H1 (cell line): ENCODE measurements at regions not wholly inside any gene's neighbourhood (a gene's known extent, or its start where the extent isn't known, plus 50 kb on each side); places are given as distances from the start of the nearest gene placed in this dataset.

ENCODE experiments used
- CTCF ChIA-PET: fragments of 300-600 bp; sonication (Branson Sonifier 250); formaldehyde crosslinking; loops from one replicate; lab custom pipeline; 2021; ENCODE audit not compliant: partially characterized antibody; lab: Charles Lee
- POLR2A ChIA-PET: fragments of 300-600 bp; sonication (Branson Sonifier 250); formaldehyde crosslinking; loops from one replicate; lab custom pipeline; 2021; ENCODE audit warnings: inconsistent platforms; ENCODE audit not compliant: partially characterized antibody; lab: Charles Lee
- DNase-seq, 2 experiments: peaks; one replicate each; pipeline versions ENCODE4 v3.0.0 to v3.0.0-alpha.2; 2010 to 2022; ENCODE audit warnings: low spot score in 2 of 2, low read depth in 1 of 2, mixed read lengths in 1 of 2
- FAIRE-seq: peaks from 2 replicates; lab custom pipeline; 2011; peaks lifted over from hg19 to GRCh38; lab: Jason Lieb, UNC
- H2AFZ ChIP-seq: 2 replicates; pipeline ENCODE4 v1.8.1; 2012; ENCODE audit warnings: low read length, inconsistent platforms
- H2AK5ac ChIP-seq: 2 replicates; pipeline ENCODE4 v1.6.1; 2013; ENCODE audit warnings: low read depth, low read length
- H2BK120ac ChIP-seq: replicated peaks from 2 replicates; pipeline ENCODE3; 2013; ENCODE audit warnings: low read depth, low read length, inconsistent platforms
- H2BK12ac ChIP-seq: 2 replicates; pipeline ENCODE4 v1.6.1; 2013; ENCODE audit warnings: low read depth, low read length
- H2BK15ac ChIP-seq: 2 replicates; pipeline ENCODE4 v1.6.1; 2013; ENCODE audit warnings: low read length
- H2BK20ac ChIP-seq: 2 replicates; pipeline ENCODE4 v1.6.1; 2013; ENCODE audit warnings: low read length
- H2BK5ac ChIP-seq: 2 replicates; pipeline ENCODE4 v1.6.1; 2013; ENCODE audit warnings: low read depth, low read length
- H3K14ac ChIP-seq: 2 replicates; pipeline ENCODE4 v1.6.1; 2013; ENCODE audit warnings: inconsistent platforms; ENCODE audit not compliant: insufficient read length
- H3K18ac ChIP-seq: 2 replicates; pipeline ENCODE4 v1.6.1; 2013; ENCODE audit warnings: low read length; ENCODE audit errors: extremely low read depth
- H3K23ac ChIP-seq: 2 replicates; pipeline ENCODE4 v1.6.1; 2013; ENCODE audit warnings: inconsistent platforms; ENCODE audit not compliant: insufficient read length
- H3K23me2 ChIP-seq: 2 replicates; pipeline ENCODE4 v1.6.1; 2013; ENCODE audit warnings: low read depth, low read length
- H3K27ac ChIP-seq: 2 replicates; pipeline ENCODE4 v1.6.1; 2011; ENCODE audit warnings: low read depth, low read length, inconsistent platforms
- H3K27me3 ChIP-seq, 4 experiments: replicated peaks in 1 of 4; 1 replicate in 1 of 4; 2 replicates in 3 of 4; pipeline versions ENCODE4 v1.6.1 to v1.8.1; 2011 to 2013; ENCODE audit warnings: low read length in 3 of 4, mild to moderate bottlenecking in 3 of 4, inconsistent platforms in 2 of 4, mixed read lengths in 2 of 4, moderate library complexity in 1 of 4; ENCODE audit not compliant: control insufficient read depth in 3 of 4, insufficient read depth in 3 of 4; ENCODE audit errors: extremely low read depth in 1 of 4
- H3K36me3 ChIP-seq, 4 experiments: 2 replicates each; pipeline versions ENCODE4 v1.6.1 to v1.8.1; 2011 to 2013; ENCODE audit warnings: mild to moderate bottlenecking in 4 of 4, low read length in 3 of 4, moderate library complexity in 2 of 4, control low read depth in 1 of 4, inconsistent platforms in 1 of 4; ENCODE audit not compliant: insufficient read depth in 4 of 4, control insufficient read depth in 2 of 4
- H3K4ac ChIP-seq: replicated peaks from 2 replicates; pipeline ENCODE3; 2013; ENCODE audit warnings: low read length, low read depth, mixed read lengths, inconsistent platforms; ENCODE audit not compliant: insufficient read length
- H3K4me1 ChIP-seq, 4 experiments: replicated peaks in 1 of 4; 1 replicate in 1 of 4; 2 replicates in 3 of 4; pipeline versions ENCODE4 v1.6.1 to v1.8.1; 2011 to 2013; ENCODE audit warnings: low read length in 3 of 4, inconsistent platforms in 2 of 4, mixed read lengths in 1 of 4; ENCODE audit not compliant: insufficient read depth in 4 of 4, control insufficient read depth in 3 of 4
- H3K4me2 ChIP-seq, 2 experiments: 2 replicates each; pipeline versions ENCODE4 v1.6.1 to v1.8.1; 2011 to 2013; ENCODE audit warnings: low read depth in 2 of 2, low read length in 2 of 2, control low read depth in 1 of 2, inconsistent platforms in 1 of 2, mild to moderate bottlenecking in 1 of 2; ENCODE audit not compliant: insufficient read depth in 1 of 2
- H3K4me3 ChIP-seq, 4 experiments: fragments of 200-600, 300-600 bp in 1 of 4; sonication (generic), shearing (Covaris generic), sonication (Bioruptor Twin) in 1 of 4; 2 replicates each; pipeline versions ENCODE4 v1.5.1 to v1.8.1; 2011 to 2016; ENCODE audit warnings: low read length in 4 of 4, low read depth in 3 of 4, control low read depth in 2 of 4, inconsistent platforms in 2 of 4, mild to moderate bottlenecking in 2 of 4, mixed read lengths in 1 of 4, moderate library complexity in 1 of 4; ENCODE audit not compliant: insufficient read depth in 2 of 4; ENCODE audit errors: extremely low read depth in 1 of 4
- H3K56ac ChIP-seq: replicated peaks from 2 replicates; pipeline ENCODE3; 2013; ENCODE audit warnings: low read depth, mild to moderate bottlenecking, mixed read lengths, low read length, inconsistent platforms; ENCODE audit not compliant: insufficient read length
- H3K79me1 ChIP-seq: 2 replicates; pipeline ENCODE4 v1.6.1; 2013; ENCODE audit warnings: low read depth, low read length, control low read depth
- H3K79me2 ChIP-seq, 2 experiments: 2 replicates each; pipeline versions ENCODE4 v1.6.1 to v1.8.1; 2012 to 2013; ENCODE audit warnings: low read length in 2 of 2, mild to moderate bottlenecking in 2 of 2, inconsistent platforms in 1 of 2; ENCODE audit not compliant: insufficient read depth in 2 of 2, control insufficient read depth in 1 of 2
- H3K9ac ChIP-seq, 4 experiments: replicated peaks in 1 of 4; 1 replicate in 1 of 4; 2 replicates in 3 of 4; pipeline versions ENCODE4 v1.6.1 to v1.8.1; 2011 to 2013; ENCODE audit warnings: low read depth in 3 of 4, low read length in 3 of 4, control low read depth in 2 of 4, mild to moderate bottlenecking in 2 of 4, moderate library complexity in 2 of 4, inconsistent platforms in 1 of 4; ENCODE audit errors: extremely low read depth in 1 of 4
- H3K9me3 ChIP-seq, 2 experiments: 2 replicates each; pipeline versions ENCODE4 v1.6.1 to v1.8.1; 2012 to 2013; ENCODE audit warnings: mild to moderate bottlenecking in 2 of 2, moderate library complexity in 2 of 2, control low read depth in 1 of 2, inconsistent platforms in 1 of 2, low read depth in 1 of 2, low read length in 1 of 2, mixed read lengths in 1 of 2; ENCODE audit not compliant: insufficient read depth in 2 of 2
- H4K20me1 ChIP-seq, 2 experiments: replicated peaks in 1 of 2; 2 replicates each; pipeline versions ENCODE3 to v1.8.1; 2011 to 2013; ENCODE audit warnings: inconsistent platforms in 2 of 2, low read length in 2 of 2, mild to moderate bottlenecking in 1 of 2; ENCODE audit not compliant: insufficient read depth in 2 of 2, control insufficient read depth in 1 of 2
- H4K5ac ChIP-seq: 2 replicates; pipeline ENCODE4 v1.6.1; 2013; ENCODE audit warnings: low read length, low read depth, mixed read lengths, inconsistent platforms; ENCODE audit not compliant: insufficient read length
- H4K8ac ChIP-seq: 2 replicates; pipeline ENCODE4 v1.8.0; 2013; ENCODE audit warnings: mild to moderate bottlenecking, moderate library complexity, low read length, inconsistent platforms; ENCODE audit not compliant: insufficient read depth; ENCODE audit errors: extremely low read depth
- H4K91ac ChIP-seq: replicated peaks from 2 replicates; pipeline ENCODE3; 2013; ENCODE audit warnings: low read length, mixed read lengths, inconsistent platforms; ENCODE audit not compliant: insufficient read length
- ASH2L ChIP-seq: fragments of 200-600, 300-600 bp; sonication (generic); IDR thresholded peaks from one replicate; pipeline ENCODE4 v1.7.1; 2017; ENCODE audit warnings: low read length
- CHD1 ChIP-seq: IDR thresholded peaks from 2 replicates; pipeline ENCODE4 v1.6.1; 2012; ENCODE audit warnings: low read depth, low read length, improper control_type of control experiment
- CHD2 ChIP-seq: IDR thresholded peaks from 2 replicates; pipeline ENCODE4 v1.6.1; 2012; ENCODE audit warnings: low read length, improper control_type of control experiment
- HDAC6 ChIP-seq: IDR thresholded peaks from one replicate; pipeline ENCODE4 v1.7.1; 2012; ENCODE audit warnings: low read depth, mild to moderate bottlenecking, inconsistent platforms, low read length, moderate library complexity
- RFX5 ChIP-seq: IDR thresholded peaks from 2 replicates; pipeline ENCODE4 v1.6.1; 2011; ENCODE audit warnings: low read depth, low read length, improper control_type of control experiment, borderline replicate concordance
- RXRA ChIP-seq: IDR thresholded peaks from 2 replicates; pipeline ENCODE4 v1.6.1; 2011; ENCODE audit warnings: low read depth, mild to moderate bottlenecking, low read length, moderate library complexity; ENCODE audit not compliant: insufficient read depth
- SAP30 ChIP-seq: fragments of 300-600 bp; sonication (generic); IDR thresholded peaks from 2 replicates; pipeline ENCODE4 v1.7.1; 2012; ENCODE audit warnings: low read length, moderate library complexity, mild to moderate bottlenecking, inconsistent platforms; ENCODE audit not compliant: insufficient read depth, insufficient replicate concordance
- TAF1 ChIP-seq: IDR thresholded peaks from 2 replicates; pipeline ENCODE4 v1.6.1; 2011; ENCODE audit warnings: mild to moderate bottlenecking, low read depth, low read length
- WGBS, 2 experiments: shearing (Covaris generic) in 1 of 2; methylation state at CpG; one replicate each; pipeline versions ENCODE4 v1.1.6 to v1.1.7; 2013 to 2015; ENCODE audit warnings: low lambda C conversion rate in 2 of 2, mixed read lengths in 2 of 2, inconsistent platforms in 1 of 2, low coverage in 1 of 2, missing lambda C conversion rate in 1 of 2; ENCODE audit not compliant: insufficient replicate concordance in 2 of 2, insufficient coverage in 1 of 2, insufficient read length in 1 of 2; ENCODE audit errors: extremely low coverage in 1 of 2, missing lambda C conversion rate in 1 of 2; 5-methylcytosine and 5-hydroxymethylcytosine counted together
- TF ChIP-seq, protein P1 (sequence below), 3 experiments: IDR thresholded peaks; 1 replicate in 2 of 3; 2 replicates in 1 of 3; pipeline versions ENCODE4 v1.5.1 to v1.6.1; 2011; ENCODE audit warnings: low read length in 3 of 3, mild to moderate bottlenecking in 3 of 3, inconsistent platforms in 2 of 3, low read depth in 1 of 3, moderate library complexity in 1 of 3; ENCODE audit not compliant: insufficient read depth in 1 of 3; ENCODE audit errors: control extremely low read depth in 1 of 3

DNA sequence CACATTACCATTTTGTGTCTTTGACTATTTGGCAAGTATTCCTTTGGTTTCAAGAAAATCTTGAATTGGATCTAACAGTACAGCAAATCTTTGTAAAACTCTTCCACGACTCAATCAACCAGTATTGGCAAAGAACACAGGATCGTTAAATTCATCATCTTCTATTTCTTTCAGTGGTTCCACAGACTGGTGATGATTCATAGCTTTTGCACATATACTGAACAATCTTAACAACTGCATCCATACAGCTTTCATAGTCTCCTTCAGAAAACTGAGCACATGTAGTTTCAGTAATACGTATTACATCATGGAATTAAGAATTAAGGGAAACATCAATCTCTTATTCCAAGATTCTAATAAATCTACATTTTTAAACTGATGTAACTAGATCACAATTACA lies 91.6 kb upstream of the LIPC start:
- Histone ChIP-seq H3K79me1 (no peaks in the 10 kb centered on the region), H3K18ac (no peak overlapping the region), H3K4me3 (no peak overlapping the region), H3K23ac (no peak overlapping the region), H4K8ac (no peak overlapping the region), H3K4me1 (peaks cover 0 to 2% (median 0%) of the 10 kb centered on the region in 4 experiments; a peak in 1 of 7 replicates), H2BK5ac (no peak overlapping the region), H3K23me2 (no peaks in the 10 kb centered on the region), H3K36me3 (no peaks in the 10 kb centered on the region), H4K91ac (no peak overlapping the region), H3K4ac (no peak overlapping the region), H2BK120ac (no peak overlapping the region), H3K4me2 (no peak overlapping the region), H2BK20ac (no peak overlapping the region), H3K79me2 (no peaks in the 10 kb centered on the region), H3K27ac (no peak overlapping the region), H3K9ac (no peak overlapping the region), H3K9me3 (no peaks in the 10 kb centered on the region), H2BK12ac (no peak overlapping the region), H3K27me3 (no peaks in the 10 kb centered on the region), H4K5ac (no peak overlapping the region)
- DNase-seq (no peak), FAIRE-seq (peak; percentile 69)
- CTCF ChIA-PET: no interaction called here
- TF ChIP-seq CHD1: no peak
- TF ChIP-seq RFX5: no peak
- no peak for TF ChIP-seq RXRA
- no peak for TF ChIP-seq TAF1
- no peak for TF ChIP-seq HDAC6
- TF ChIP-seq CHD2: no peak
- TF ChIP-seq ASH2L: no peak
- TF ChIP-seq SAP30: no peak
- TF ChIP-seq, protein P1, sequence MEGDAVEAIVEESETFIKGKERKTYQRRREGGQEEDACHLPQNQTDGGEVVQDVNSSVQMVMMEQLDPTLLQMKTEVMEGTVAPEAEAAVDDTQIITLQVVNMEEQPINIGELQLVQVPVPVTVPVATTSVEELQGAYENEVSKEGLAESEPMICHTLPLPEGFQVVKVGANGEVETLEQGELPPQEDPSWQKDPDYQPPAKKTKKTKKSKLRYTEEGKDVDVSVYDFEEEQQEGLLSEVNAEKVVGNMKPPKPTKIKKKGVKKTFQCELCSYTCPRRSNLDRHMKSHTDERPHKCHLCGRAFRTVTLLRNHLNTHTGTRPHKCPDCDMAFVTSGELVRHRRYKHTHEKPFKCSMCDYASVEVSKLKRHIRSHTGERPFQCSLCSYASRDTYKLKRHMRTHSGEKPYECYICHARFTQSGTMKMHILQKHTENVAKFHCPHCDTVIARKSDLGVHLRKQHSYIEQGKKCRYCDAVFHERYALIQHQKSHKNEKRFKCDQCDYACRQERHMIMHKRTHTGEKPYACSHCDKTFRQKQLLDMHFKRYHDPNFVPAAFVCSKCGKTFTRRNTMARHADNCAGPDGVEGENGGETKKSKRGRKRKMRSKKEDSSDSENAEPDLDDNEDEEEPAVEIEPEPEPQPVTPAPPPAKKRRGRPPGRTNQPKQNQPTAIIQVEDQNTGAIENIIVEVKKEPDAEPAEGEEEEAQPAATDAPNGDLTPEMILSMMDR (IDR thresholded peaks at IDR 0.05; ENCODE audit: control extremely low read depth in 1 of 3, insufficient read depth in 1 of 3, low read depth in 1 of 3, low read length in 3 of 3): no peak
- TF ChIP-seq, all 59 proteins: peak for 0
- H2AFZ ChIP-seq: no peak overlapping the region
- no peaks in the 10 kb centered on the region for H4K20me1 ChIP-seq
- no peak overlapping the region for H3K14ac ChIP-seq
- no peak overlapping the region for H2AK5ac ChIP-seq
- POLR2A ChIA-PET: no interaction called here
- WGBS, 2 experiments: 93% methylated on average over 3 of the region's 3 CpGs; no CpG with 5 or more reads in 1 of the 2 experiments
- H3K56ac ChIP-seq: no peak overlapping the region
- no peak overlapping the region for H2BK15ac ChIP-seq
